IMR-90 (cell line): ENCODE measurements at regions not wholly inside any gene's neighbourhood (a gene's known extent, or its start where the extent isn't known, plus 50 kb on each side); places are given as distances from the start of the nearest gene placed in this dataset.

ENCODE experiments used
- ATAC-seq: fragments of 200-7000 bp; cut with Tn5 transposase; 2 replicates; pipeline ENCODE4 v1.9.1; 2020; ENCODE audit warnings: low read depth, mild to moderate bottlenecking, moderate library complexity
- BruUV-seq: library from RNA; stranded (reverse); fragments of 400-500 nt; replicated peaks from 2 replicates; lab custom pipeline; 2021; lab: Mats Ljungman, UMichigan
- CTCF ChIA-PET: fragments of 300-600 bp; formaldehyde crosslinking; extraction: SDS; loops from one replicate; lab custom pipeline; 2021; ENCODE audit warnings: antibody characterized with exemption; lab: Yijun Ruan, JAX
- POLR2A ChIA-PET: fragments of 300-600 bp; sonication (Branson Sonifier 250); formaldehyde crosslinking; loops from one replicate; lab custom pipeline; 2022; ENCODE audit warnings: antibody characterized with exemption; ENCODE audit not compliant: unreplicated experiment; lab: Charles Lee
- DNase-seq: peaks from one replicate; pipeline ENCODE4 v3.0.0; 2013
- H2AFZ ChIP-seq: replicated peaks from 2 replicates; pipeline ENCODE3; 2013; ENCODE audit warnings: low read length, mild to moderate bottlenecking; ENCODE audit not compliant: poor library complexity
- H2AK5ac ChIP-seq: 2 replicates; pipeline ENCODE4 v1.6.1; 2013; ENCODE audit warnings: low read depth, low read length, inconsistent platforms
- H2AK9ac ChIP-seq: replicated peaks from 2 replicates; pipeline ENCODE3; 2013; ENCODE audit warnings: mild to moderate bottlenecking, low read depth, low read length, moderate library complexity; ENCODE audit not compliant: poor library complexity
- H2BK120ac ChIP-seq: 2 replicates; pipeline ENCODE4 v1.6.1; 2013; ENCODE audit warnings: low read depth, low read length, inconsistent platforms
- H2BK15ac ChIP-seq: 3 replicates; pipeline ENCODE4 v1.6.1; 2013; ENCODE audit warnings: low read depth, low read length, inconsistent platforms
- H2BK20ac ChIP-seq: 2 replicates; pipeline ENCODE4 v1.6.1; 2013; ENCODE audit warnings: low read depth, mild to moderate bottlenecking, inconsistent platforms, low read length, moderate library complexity
- H2BK5ac ChIP-seq: 2 replicates; pipeline ENCODE4 v1.6.1; 2013; ENCODE audit warnings: mild to moderate bottlenecking, low read depth, low read length, inconsistent platforms; ENCODE audit not compliant: poor library complexity, severe bottlenecking
- H3K14ac ChIP-seq: replicated peaks from 2 replicates; pipeline ENCODE4 v1.6.1; 2013; ENCODE audit warnings: low read depth, low read length, inconsistent platforms
- H3K18ac ChIP-seq: 2 replicates; pipeline ENCODE4 v1.6.1; 2013; ENCODE audit warnings: low read depth, low read length, control low read depth
- H3K23ac ChIP-seq: 2 replicates; pipeline ENCODE4 v1.6.1; 2013; ENCODE audit warnings: low read depth, low read length, inconsistent platforms
- H3K27ac ChIP-seq: 2 replicates; pipeline ENCODE4 v1.5.1; 2013; ENCODE audit warnings: mild to moderate bottlenecking, control low read depth, low read length; ENCODE audit not compliant: insufficient read depth
- H3K27me3 ChIP-seq: 2 replicates; pipeline ENCODE4 v1.6.1; 2013; ENCODE audit warnings: low read length; ENCODE audit not compliant: control insufficient read depth, insufficient read depth
- H3K36me3 ChIP-seq: 2 replicates; pipeline ENCODE4 v1.6.1; 2013; ENCODE audit warnings: low read length, mixed read lengths; ENCODE audit not compliant: control insufficient read depth, insufficient read depth
- H3K4ac ChIP-seq: 2 replicates; pipeline ENCODE4 v1.6.1; 2013; ENCODE audit warnings: low read depth, low read length, inconsistent platforms
- H3K4me1 ChIP-seq: 2 replicates; pipeline ENCODE4 v1.6.1; 2013; ENCODE audit warnings: low read length, mixed read lengths; ENCODE audit not compliant: control insufficient read depth, insufficient read depth
- H3K4me2 ChIP-seq: 2 replicates; pipeline ENCODE4 v1.6.1; 2013; ENCODE audit warnings: low read depth, mild to moderate bottlenecking, control low read depth, low read length, moderate library complexity
- H3K4me3 ChIP-seq: 2 replicates; pipeline ENCODE4 v1.5.1; 2013; ENCODE audit warnings: low read depth, mild to moderate bottlenecking, control low read depth, low read length, moderate library complexity; ENCODE audit not compliant: insufficient read depth
- H3K56ac ChIP-seq: 2 replicates; pipeline ENCODE4 v1.6.1; 2013; ENCODE audit warnings: low read length, inconsistent platforms; ENCODE audit not compliant: insufficient read depth; ENCODE audit errors: extremely low read depth
- H3K79me1 ChIP-seq, 2 experiments: 2 replicates each; pipeline ENCODE4 v1.6.1; 2013; ENCODE audit warnings: low read length in 2 of 2, inconsistent platforms in 1 of 2, low read depth in 1 of 2
- H3K9ac ChIP-seq: 2 replicates; pipeline ENCODE4 v1.6.1; 2013; ENCODE audit warnings: low read depth, low read length, control low read depth
- H3K9me1 ChIP-seq: 2 replicates; pipeline ENCODE4 v1.6.1; 2013; ENCODE audit warnings: low read length, inconsistent platforms; ENCODE audit not compliant: insufficient read depth
- H3K9me3 ChIP-seq: 2 replicates; pipeline ENCODE4 v1.6.1; 2013; ENCODE audit warnings: low read length; ENCODE audit not compliant: control insufficient read depth, insufficient read depth
- H4K20me1 ChIP-seq: 2 replicates; pipeline ENCODE4 v1.6.1; 2013; ENCODE audit warnings: low read length, inconsistent platforms; ENCODE audit not compliant: insufficient read depth
- H4K5ac ChIP-seq: 2 replicates; pipeline ENCODE4 v1.6.1; 2013; ENCODE audit warnings: mild to moderate bottlenecking, low read depth, low read length, control low read depth
- H4K8ac ChIP-seq, 2 experiments: 2 replicates each; pipeline ENCODE4 v1.6.1; 2013; ENCODE audit warnings: low read depth in 2 of 2, low read length in 2 of 2, control low read depth in 1 of 2, inconsistent platforms in 1 of 2
- H4K91ac ChIP-seq: 2 replicates; pipeline ENCODE4 v1.6.1; 2013; ENCODE audit warnings: low read depth, low read length, inconsistent platforms; ENCODE audit not compliant: insufficient read depth
- CHD1 ChIP-seq: IDR thresholded peaks from 2 replicates; pipeline ENCODE4 v1.6.1; 2012; ENCODE audit warnings: low read depth, low read length, improper control_type of control experiment
- CTCF ChIP-seq: conservative IDR thresholded peaks from 2 replicates; pipeline ENCODE4 v1.5.1; 2012; ENCODE audit warnings: mild to moderate bottlenecking, low read depth, low read length, improper control_type of control experiment
- ELK1 ChIP-seq: fragments of 150-350 bp; IDR thresholded peaks from 2 replicates; pipeline ENCODE4 v1.6.1; 2016; ENCODE audit warnings: low read depth, mild to moderate bottlenecking, low read length, moderate library complexity, borderline replicate concordance
- FOS ChIP-seq: fragments of 150-350 bp; IDR thresholded peaks from 2 replicates; pipeline ENCODE4 v1.6.1; 2016; ENCODE audit warnings: low read depth, low read length
- MAFK ChIP-seq: IDR thresholded peaks from 2 replicates; pipeline ENCODE4 v1.6.1; 2012; ENCODE audit warnings: low read depth, low read length, improper control_type of control experiment
- MXI1 ChIP-seq: IDR thresholded peaks from 2 replicates; pipeline ENCODE4 v1.6.1; 2012; ENCODE audit warnings: low read depth, mild to moderate bottlenecking, low read length, moderate library complexity, borderline replicate concordance
- NFE2L2 ChIP-seq: fragments of 150-350 bp; IDR thresholded peaks from 2 replicates; pipeline ENCODE4 v1.6.1; 2016; ENCODE audit warnings: low read depth, mild to moderate bottlenecking, low read length
- SMC3 ChIP-seq: fragments of 150-350 bp; IDR thresholded peaks from 2 replicates; pipeline ENCODE4 v1.6.1; 2016; ENCODE audit warnings: low read depth, mild to moderate bottlenecking, antibody characterized with exemption, low read length, moderate library complexity
- USF2 ChIP-seq: fragments of 150-350 bp; IDR thresholded peaks from 2 replicates; pipeline ENCODE4 v1.6.1; 2017; ENCODE audit warnings: mild to moderate bottlenecking, antibody characterized with exemption, low read length, low read depth
- WGBS, 2 experiments: methylation state at CpG; one replicate each; pipeline versions ENCODE4 v1.1.5 to v1.1.7; 2013; ENCODE audit warnings: missing lambda C conversion rate in 2 of 2; ENCODE audit not compliant: insufficient read length in 1 of 2; ENCODE audit errors: extremely low coverage in 2 of 2; 5-methylcytosine and 5-hydroxymethylcytosine counted together
- dilution Hi-C: fragments of 300-500 bp; cut with HindIII; formaldehyde crosslinking; loops from one replicate; pipeline ENCODE4 v1.14.3; 2018; ENCODE audit warnings: low sequenced_read_pairs; ENCODE audit not compliant: unreplicated experiment
- in situ Hi-C: fragments of 300-500 bp; cut with MboI; formaldehyde crosslinking; loops from 3 replicates; pipeline ENCODE4 v1.14.3; 2019; ENCODE audit warnings: low sequenced_read_pairs, inconsistent platforms, mixed read lengths
- intact Hi-C: fragments of 100-400 bp; cut with micrococcal nuclease; formaldehyde crosslinking; loops from 2 replicates; pipeline ENCODE4 v1.10.0; 2022

DNA sequence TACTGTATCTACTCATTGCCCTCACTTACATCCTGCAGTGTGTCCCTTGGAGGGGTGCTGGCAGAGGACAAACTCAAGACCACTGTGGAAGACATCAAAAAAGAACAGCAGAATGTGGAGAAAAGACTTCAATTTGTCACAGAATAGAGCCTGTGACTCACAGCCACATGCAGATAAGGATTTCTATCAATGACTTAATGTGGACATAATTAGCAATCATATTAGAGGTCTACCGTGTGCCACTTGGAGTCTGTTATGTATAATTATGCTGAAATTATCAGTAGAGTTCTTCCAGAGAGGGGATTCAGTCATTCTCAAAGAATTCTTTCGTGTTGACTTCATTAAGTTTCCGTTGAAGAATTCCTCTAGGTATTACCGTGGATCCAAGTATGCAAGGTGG is 473.5 kb downstream of the MIAT start:
- Histone ChIP-seq H4K91ac (no peak overlapping the region), H2AK5ac (0 out of 2 replicates have a peak overlapping the region, but pooled peaks have one; percentile 13), H3K27me3 (peaks cover 13% of the 10 kb centered on the region), H3K27ac (no peak overlapping the region), H2BK120ac (no peak overlapping the region; the same call in 1 of the 2 replicates), H3K14ac (0 out of 2 replicates have a peak overlapping the region, but pooled peaks have one; percentile 23), H3K9ac (no peak overlapping the region), H2BK5ac (no peak overlapping the region), H3K4me1 (peaks cover 13% of the 10 kb centered on the region), H3K18ac (no peak overlapping the region), H3K79me1 (no peaks in the 10 kb centered on the region), H3K9me3 (no peaks in the 10 kb centered on the region), H2BK15ac (no peak overlapping the region), H3K4me2 (no peak overlapping the region), H3K56ac (no peak overlapping the region; the same call in 1 of the 2 replicates), H3K4me3 (no peak overlapping the region), H3K4ac (no peak overlapping the region), H4K20me1 (no peaks in the 10 kb centered on the region), H3K9me1 (peaks cover 12% of the 10 kb centered on the region), H2AK9ac (no peak overlapping the region), H2BK20ac (no peak overlapping the region), H3K23ac (no peak overlapping the region), H2AFZ (no peak overlapping the region), H3K36me3 (no peaks in the 10 kb centered on the region), H4K8ac (no peak overlapping the region), H4K5ac (no peak overlapping the region)
- DNase-seq (no peak), ATAC-seq (no peak)
- no CpG with 5 or more reads among the region's 4 CpGs for WGBS, 2 experiments
- CTCF ChIA-PET, result no interaction called here
- intact Hi-C loops, result no loop called here
- TF ChIP-seq FOS (no peak), CHD1 (no peak), MAFK (no peak), MXI1 (no peak), CTCF (no peak), ELK1 (no peak), SMC3 (no peak), USF2 (no peak), NFE2L2 (no peak)
- no TSS peak for BruUV-seq
- POLR2A ChIA-PET, result no interaction called here
- dilution Hi-C loops, result no loop called here
- in situ Hi-C loops, result no loop called here
